HEK293T (cell line): ENCODE measurements at regions not wholly inside any gene's neighbourhood (a gene's known extent, or its start where the extent isn't known, plus 50 kb on each side); places are given as distances from the start of the nearest gene placed in this dataset.
"Not testable (repeated sequence)": the region's sequence is repeated elsewhere in the genome, so short reads cannot be mapped to it uniquely, and the experiment has no call there.

Source experiments
- ARNT ChIP-seq: fragments of 450-650 bp; IDR thresholded peaks from 2 replicates; pipeline ENCODE4 v1.6.1; 2017; ENCODE audit warnings: mild to moderate bottlenecking
- BHLHE40 ChIP-seq: fragments of 450-650 bp; IDR thresholded peaks from 2 replicates; pipeline ENCODE4 v1.6.1; 2016; ENCODE audit warnings: mild to moderate bottlenecking, moderate library complexity, borderline replicate concordance
- ELF4 ChIP-seq: fragments of 450-650 bp; IDR thresholded peaks from 2 replicates; pipeline ENCODE4 v1.6.1; 2017; ENCODE audit warnings: antibody characterized with exemption
- FOXA1 ChIP-seq: fragments of 450-650 bp; IDR thresholded peaks from 2 replicates; pipeline ENCODE4 v1.6.1; 2016; ENCODE audit warnings: mild to moderate bottlenecking
- FOXK2 ChIP-seq: fragments of 450-650 bp; IDR thresholded peaks from 2 replicates; pipeline ENCODE4 v1.6.1; 2016; ENCODE audit warnings: mild to moderate bottlenecking
- FOXM1 ChIP-seq: fragments of 450-650 bp; IDR thresholded peaks from 2 replicates; pipeline ENCODE4 v1.6.1; 2017; ENCODE audit warnings: mild to moderate bottlenecking, borderline replicate concordance
- L3MBTL2 ChIP-seq: fragments of 450-650 bp; conservative IDR thresholded peaks from 2 replicates; pipeline ENCODE4 v1.6.1; 2016; ENCODE audit warnings: mild to moderate bottlenecking
- LEF1 ChIP-seq: fragments of 450-650 bp; IDR thresholded peaks from 2 replicates; pipeline ENCODE4 v1.6.1; 2017; ENCODE audit warnings: mild to moderate bottlenecking, borderline replicate concordance
- NFRKB ChIP-seq: fragments of 450-650 bp; IDR thresholded peaks from 2 replicates; pipeline ENCODE4 v1.6.1; 2016; ENCODE audit warnings: mild to moderate bottlenecking, moderate library complexity
- SP1 ChIP-seq: fragments of 450-650 bp; IDR thresholded peaks from 2 replicates; pipeline ENCODE4 v1.6.1; 2017
- SUZ12 ChIP-seq: fragments of 450-650 bp; IDR thresholded peaks from 2 replicates; pipeline ENCODE4 v1.6.1; 2016; ENCODE audit warnings: mild to moderate bottlenecking
- TARDBP ChIP-seq: fragments of 450-650 bp; IDR thresholded peaks from 2 replicates; pipeline ENCODE4 v1.6.1; 2016
- ZNF384 ChIP-seq: fragments of 450-650 bp; IDR thresholded peaks from 2 replicates; pipeline ENCODE4 v1.6.1; 2016

DNA sequence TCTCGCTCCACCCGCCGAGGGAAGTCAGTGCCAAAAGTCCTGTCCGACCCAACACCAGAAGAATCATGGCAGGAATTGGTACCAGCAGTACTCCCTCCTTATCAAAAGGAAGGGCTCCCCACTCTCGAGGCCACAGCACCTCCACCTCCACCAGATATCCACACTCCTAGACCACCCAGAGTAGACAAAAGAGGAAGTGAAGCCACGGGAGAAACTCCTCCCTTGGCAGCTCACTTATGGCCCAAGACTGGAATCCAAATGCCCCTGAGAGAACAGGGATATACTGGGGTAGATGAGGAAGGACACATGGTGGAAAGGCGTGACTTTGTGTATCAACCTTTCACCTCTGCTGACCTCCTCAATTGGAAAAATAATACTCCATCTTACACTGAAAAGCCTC is 363.7 kb upstream of the TCF4 start:
- not testable (repeated sequence) for TF ChIP-seq SP1, SUZ12, FOXA1, FOXM1, FOXK2, TARDBP, ARNT, ELF4, NFRKB, L3MBTL2, ZNF384, BHLHE40, LEF1
